ENCODE measurements at regions not wholly inside any gene's neighbourhood (a gene's known extent, or its start where the extent isn't known, plus 50 kb on each side); places are given as distances from the start of the nearest gene placed in this dataset.

DNA sequence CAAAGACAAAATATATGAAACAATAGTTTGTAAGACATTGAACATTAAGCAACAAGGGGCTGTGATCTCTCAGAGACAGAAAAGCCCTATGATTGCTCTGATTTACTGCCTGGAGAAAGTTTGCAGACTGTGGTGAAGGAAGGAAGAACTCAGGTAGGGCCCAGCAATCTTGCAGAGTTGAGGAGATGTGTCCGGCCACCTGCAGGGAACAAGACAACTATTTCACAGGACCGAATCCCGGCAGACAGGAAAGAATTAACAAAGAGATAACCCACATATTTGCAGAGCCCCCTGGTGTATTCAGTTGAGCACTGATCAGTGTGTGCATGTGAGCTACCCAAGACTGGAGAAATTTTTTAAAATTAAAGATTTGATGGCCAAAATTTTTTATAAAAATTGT, 58.3 kb upstream of the FMN2 start:
- no peak for TF ChIP-seq CTCF (conservative IDR thresholded peaks at IDR 0.05 in 1 of 2, IDR thresholded peaks at IDR 0.05 in 1 of 2; ENCODE audit: low read depth in 1 of 2, low read length in 2 of 2)
- TF ChIP-seq EZH2 (IDR thresholded peaks at IDR 0.05; ENCODE audit: low read length, missing control alignments), result no peak
